GM12892 (cell line): ENCODE measurements at regions not wholly inside any gene's neighbourhood (a gene's known extent, or its start where the extent isn't known, plus 50 kb on each side); places are given as distances from the start of the nearest gene placed in this dataset.
"Not testable (repeated sequence)": the region's sequence is repeated elsewhere in the genome, so short reads cannot be mapped to it uniquely, and the experiment has no call there.

Experiments used
- DNase-seq: peaks from one replicate; pipeline ENCODE4 v3.0.0; 2011; ENCODE audit not compliant: insufficient read length
- FAIRE-seq: peaks from 2 replicates; lab custom pipeline; 2011; peaks lifted over from hg19 to GRCh38; lab: Jason Lieb, UNC
- POLR2A ChIP-seq: IDR thresholded peaks from 2 replicates; pipeline ENCODE4 v1.6.1; 2011; ENCODE audit warnings: low read depth, low read length, control low read depth
- POLR2AphosphoS5 ChIP-seq: IDR thresholded peaks from 2 replicates; pipeline ENCODE4 v1.6.1; 2011; ENCODE audit warnings: low read depth, low read length, control low read depth
- TAF1 ChIP-seq: IDR thresholded peaks from 2 replicates; pipeline ENCODE4 v1.6.1; 2011; ENCODE audit warnings: low read depth, mild to moderate bottlenecking, control low read depth, low read length, borderline replicate concordance

GRCh38 chr16:22632606-22633005 lies 121.9 kb downstream of the NPIPB5 start:
- TF ChIP-seq POLR2A = no peak
- TF ChIP-seq TAF1 = no peak
- no peak for TF ChIP-seq POLR2AphosphoS5
- DNase-seq (no peak), FAIRE-seq (no peak)

- TF ChIP-seq POLR2A = no peak
- no peak for TF ChIP-seq POLR2AphosphoS5
- TF ChIP-seq TAF1 = no peak
- FAIRE-seq (no peak), DNase-seq (no peak)
These were observed 122.6 kb downstream of the NPIPB5 start for GRCh38 chr16:22633280-22633679.

- no peak for FAIRE-seq
- no peak for TF ChIP-seq POLR2A
- no peak for DNase-seq
These were observed 123.1 kb downstream of the NPIPB5 start for GRCh38 chr16:22633799-22634198.

DNA sequence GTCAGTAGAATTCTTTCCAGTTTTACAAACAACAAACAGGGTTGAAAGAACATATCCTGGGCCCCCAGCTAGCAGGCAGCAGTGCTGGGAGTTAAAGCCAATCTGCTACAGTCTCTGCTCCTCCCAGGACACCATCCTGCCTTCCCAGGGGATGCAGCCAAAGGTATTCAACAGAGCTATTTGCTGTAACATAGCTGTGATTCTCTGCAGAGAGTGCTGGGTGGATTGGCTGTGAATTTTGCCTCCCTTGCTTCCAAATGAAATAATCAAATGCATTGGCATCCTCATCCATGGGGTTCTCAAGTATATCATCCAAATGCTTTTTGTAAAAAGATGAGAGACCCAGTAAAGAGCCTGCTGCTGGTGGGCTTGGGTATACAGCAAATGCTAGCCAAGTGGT lies 124.3 kb downstream of the NPIPB5 start:
- TF ChIP-seq POLR2A (no peak), TAF1 (no peak), POLR2AphosphoS5 (no peak)
- FAIRE-seq (no peak), DNase-seq (no peak)

DNA sequence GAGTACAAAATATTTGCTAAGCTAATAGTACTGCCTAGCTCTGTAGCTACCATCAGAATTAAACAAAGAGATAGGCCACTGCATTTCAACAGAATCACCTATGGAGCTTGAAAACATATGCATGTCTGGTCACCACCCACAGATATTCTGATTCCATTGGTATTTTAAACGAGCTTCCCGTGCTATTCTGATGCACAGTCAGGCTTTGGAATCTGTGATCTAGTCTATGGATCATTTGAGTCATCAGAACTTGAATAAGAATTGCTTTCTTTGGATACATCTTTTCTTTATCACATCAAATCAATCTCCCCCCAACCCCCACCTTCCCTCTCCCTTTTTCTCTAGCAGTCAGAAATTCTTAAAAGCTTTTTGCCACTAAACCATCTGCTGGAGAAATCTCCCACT lies 124.7 kb downstream of the NPIPB5 start:
- no peak for TF ChIP-seq TAF1
- TF ChIP-seq POLR2AphosphoS5 = no peak
- TF ChIP-seq POLR2A = no peak
- FAIRE-seq = no peak
- DNase-seq = no peak

DNA sequence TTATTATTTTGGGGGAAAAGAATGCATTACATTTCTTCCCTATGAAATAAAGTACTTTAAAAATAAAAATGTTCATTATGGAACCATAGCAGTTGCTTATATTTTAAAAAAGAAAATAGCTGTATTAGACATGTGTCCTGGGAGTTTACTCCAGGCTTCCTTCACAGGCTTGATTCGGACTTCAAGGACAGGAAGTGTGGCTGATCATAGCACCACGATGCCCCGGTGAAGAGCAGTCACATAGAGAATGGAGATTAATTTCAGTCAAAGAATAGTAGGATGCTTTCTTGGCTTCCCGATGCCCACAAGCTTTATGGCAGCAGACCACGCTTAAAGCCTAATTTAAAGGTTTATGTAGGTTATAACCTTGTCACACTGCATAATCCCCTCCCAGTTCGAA lies 125.1 kb downstream of the NPIPB5 start:
- no peak for DNase-seq
- TF ChIP-seq TAF1 (no peak), POLR2A (no peak), POLR2AphosphoS5 (no peak)
- FAIRE-seq = no peak

GRCh38 chr16:22638393-22639206 lies 127.9 kb downstream of the NPIPB5 start:
- no peak for DNase-seq
- FAIRE-seq = no peak
- TF ChIP-seq POLR2A (no peak), POLR2AphosphoS5 (no peak), TAF1 (no peak)

DNA sequence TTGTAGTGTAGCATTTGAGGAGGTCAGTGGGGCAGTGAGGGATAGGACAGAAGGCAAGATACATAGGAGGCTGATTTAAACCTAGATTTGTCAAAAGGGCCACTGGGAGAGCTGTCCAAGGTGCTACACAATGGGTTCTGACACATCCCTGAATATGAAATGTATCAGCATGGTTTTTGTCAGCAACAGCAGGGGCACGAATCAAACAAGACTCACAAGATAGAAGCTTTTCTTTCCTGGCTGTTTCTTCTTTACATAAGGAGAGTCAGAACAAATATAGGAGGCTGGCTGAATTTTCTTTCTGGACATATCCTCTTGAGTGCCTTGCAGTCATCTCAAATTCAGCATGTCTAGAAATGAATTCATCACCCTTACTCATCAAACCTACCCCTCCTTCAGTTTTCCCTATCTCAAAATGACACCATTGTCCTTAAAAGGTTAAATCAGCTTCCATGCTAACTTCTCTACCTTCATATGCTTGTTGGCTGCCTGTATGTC lies 130.5 kb downstream of the NPIPB5 start:
- TF ChIP-seq POLR2AphosphoS5 (no peak), POLR2A (no peak), TAF1 (no peak)
- DNase-seq (no peak), FAIRE-seq (no peak)

- no peak for TF ChIP-seq POLR2A
- no peak for TF ChIP-seq POLR2AphosphoS5
- no peak for TF ChIP-seq TAF1
- FAIRE-seq (no peak), DNase-seq (no peak)
These were observed 131.9 kb downstream of the NPIPB5 start for GRCh38 chr16:22642416-22643088.

DNA sequence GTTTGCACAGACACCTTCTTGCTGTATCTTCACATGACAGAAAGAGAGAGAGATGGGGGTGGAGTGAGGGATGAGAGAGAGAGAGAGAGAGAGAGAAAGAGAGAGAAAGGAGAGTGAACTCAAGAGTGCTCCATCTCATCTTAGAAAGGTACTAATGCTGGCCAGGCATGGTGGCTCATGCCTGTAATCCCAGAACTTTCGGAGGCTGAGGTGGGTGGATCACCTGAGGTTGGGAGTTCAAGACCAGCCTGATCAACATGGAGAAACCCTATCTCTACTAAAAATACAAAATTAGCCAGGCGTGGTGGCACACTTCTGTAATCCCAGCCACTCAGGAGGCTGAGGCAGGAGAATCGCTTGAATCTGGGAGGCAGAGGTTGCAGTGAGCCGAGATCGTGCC lies 132.5 kb downstream of the NPIPB5 start:
- not testable (repeated sequence) for FAIRE-seq, DNase-seq

- DNase-seq (no peak), FAIRE-seq (no peak)
- TF ChIP-seq TAF1 (no peak), POLR2A (no peak), POLR2AphosphoS5 (no peak)
These were observed 133.2 kb downstream of the NPIPB5 start for GRCh38 chr16:22643886-22644285.

DNA sequence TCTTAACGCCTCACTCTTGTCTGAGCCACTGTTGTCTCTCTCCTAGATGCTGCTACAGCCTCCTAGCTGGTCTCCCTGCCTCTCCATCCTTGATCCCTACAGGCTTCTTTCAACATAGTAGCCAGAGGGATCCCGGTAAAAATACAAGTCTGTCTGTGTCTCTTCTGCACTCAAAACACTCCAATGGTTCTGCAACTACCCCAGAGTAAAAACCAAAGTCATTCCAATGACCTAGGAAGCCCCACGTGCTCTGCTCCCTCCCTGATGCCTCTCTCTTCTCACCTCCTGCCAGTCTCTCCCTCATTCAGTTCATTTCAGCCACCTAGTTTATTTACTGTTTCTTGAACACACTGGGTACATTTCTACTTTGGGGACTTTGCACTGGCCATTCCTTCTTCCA lies 135.2 kb downstream of the NPIPB5 start:
- TF ChIP-seq TAF1 (no peak), POLR2AphosphoS5 (no peak), POLR2A (no peak)
- FAIRE-seq (no peak), DNase-seq (no peak)
